ENCODE measurements at regions not wholly inside any gene's neighbourhood (a gene's known extent, or its start where the extent isn't known, plus 50 kb on each side); places are given as distances from the start of the nearest gene placed in this dataset.
"Not testable (repeated sequence)": the region's sequence is repeated elsewhere in the genome, so short reads cannot be mapped to it uniquely, and the experiment has no call there.

GRCh38 chr20:40933758-40934157 lies 94.9 kb upstream of the TOP1 start:
- DNase-seq (ENCODE audit: low spot score), result no peak

DNA sequence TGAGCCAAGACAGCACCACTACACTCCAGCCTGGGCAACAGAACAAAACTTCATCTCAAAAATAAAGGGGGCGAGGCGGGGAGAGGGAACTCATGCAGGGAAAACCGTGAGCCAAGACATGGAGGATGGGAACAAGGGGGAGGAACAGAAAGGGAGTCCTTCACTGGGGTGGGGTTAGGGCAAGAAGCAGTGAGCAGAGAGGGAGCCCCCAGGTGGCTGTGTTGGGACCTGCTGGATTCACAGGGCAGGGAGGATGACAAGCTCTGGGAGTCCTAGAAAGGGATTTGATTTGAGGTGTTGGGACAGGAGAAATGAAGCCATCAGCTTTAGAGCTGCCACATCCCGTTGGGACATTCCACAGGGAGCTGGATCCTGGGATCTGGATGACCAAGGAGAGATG lies 90.6 kb upstream of the TOP1 start:
- no peak for DNase-seq (ENCODE audit: low spot score)

DNA sequence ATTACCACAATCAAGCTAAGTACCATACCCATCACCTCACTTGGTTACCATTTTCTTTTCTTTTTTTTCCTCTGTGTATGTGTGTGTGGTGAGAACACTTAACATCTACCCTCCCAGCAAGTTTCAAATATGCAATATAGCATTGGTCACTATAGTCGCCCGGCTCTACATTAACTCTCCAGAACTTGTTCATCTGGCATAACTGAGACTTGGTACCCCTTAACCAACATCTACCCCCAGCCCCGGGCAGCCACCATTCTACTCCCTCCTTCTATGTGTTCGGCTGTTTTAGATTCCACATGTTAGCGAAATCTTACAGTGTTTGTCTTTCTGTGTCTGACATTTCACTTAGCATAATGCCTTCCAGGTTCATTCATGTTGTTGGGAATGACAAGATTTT lies 89.0 kb upstream of the TOP1 start:
- no peak for DNase-seq (ENCODE audit: low spot score)

DNA sequence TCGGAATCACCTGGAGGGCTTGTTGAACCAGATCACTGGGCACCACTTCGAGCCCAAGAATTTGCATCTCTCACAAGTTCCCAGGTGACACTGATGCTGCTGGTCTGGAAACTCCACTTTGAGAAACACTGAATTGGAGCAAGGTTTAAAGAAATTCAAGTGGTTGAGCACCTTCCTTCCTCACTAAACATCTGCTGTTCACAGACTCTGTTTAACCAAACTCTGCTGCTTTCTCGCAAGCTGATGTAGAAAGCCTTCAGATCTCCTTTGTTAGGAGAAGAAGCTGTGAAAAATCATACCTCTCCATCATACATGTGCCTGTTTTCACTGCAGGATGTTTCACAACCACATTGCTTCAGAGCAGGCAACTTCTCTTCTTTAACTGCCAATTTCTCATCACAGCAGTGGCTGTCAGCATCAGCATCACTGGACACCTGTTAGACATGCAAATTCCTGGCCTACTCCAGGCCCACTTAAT lies 87.5 kb upstream of the TOP1 start:
- DNase-seq (ENCODE audit: low spot score), result no peak

- DNase-seq (ENCODE audit: low spot score), result no peak
These were observed 86.6 kb upstream of the TOP1 start for GRCh38 chr20:40942006-40942405.

DNA sequence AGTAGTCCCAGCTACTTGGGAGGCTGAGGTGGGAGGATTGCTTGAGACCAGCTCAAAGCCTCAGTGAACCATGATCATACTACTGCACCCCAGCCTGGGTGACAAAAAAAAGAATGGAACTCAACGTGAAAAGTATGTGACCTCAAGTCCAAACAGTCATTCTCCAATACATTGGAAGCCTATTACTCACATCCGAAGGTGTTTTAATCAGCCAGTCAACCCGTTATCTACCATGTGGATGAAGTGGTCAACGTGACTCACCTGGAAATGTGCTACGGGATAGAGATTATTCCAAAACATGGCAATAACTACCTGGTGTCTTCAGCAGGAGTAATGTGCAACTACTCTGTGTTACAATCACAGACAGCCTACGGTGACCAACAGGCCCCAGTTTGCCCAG lies 85.8 kb upstream of the TOP1 start:
- no peak for DNase-seq (ENCODE audit: low spot score)

- DNase-seq (ENCODE audit: low spot score), result no peak
These were observed 85.0 kb upstream of the TOP1 start for GRCh38 chr20:40943591-40943990.

DNA sequence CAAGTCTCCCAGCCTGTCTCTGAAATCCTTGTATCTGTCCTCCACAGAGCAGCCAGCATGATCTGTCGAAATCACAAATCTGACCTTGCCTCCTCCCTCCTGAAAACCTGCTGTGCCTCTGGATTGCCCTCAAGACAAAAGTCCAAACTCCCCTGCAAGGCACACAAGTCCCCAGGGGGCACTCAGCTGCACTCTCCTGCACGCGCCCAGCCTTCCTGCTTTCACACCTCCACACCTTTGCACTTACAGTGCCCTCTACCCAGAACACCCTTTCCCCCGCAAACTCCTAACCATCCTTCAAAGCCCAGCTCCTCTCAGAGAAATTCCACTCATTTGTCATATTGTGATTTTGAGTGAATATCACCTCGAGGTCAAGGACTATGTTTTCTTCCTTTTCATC lies 83.4 kb upstream of the TOP1 start:
- DNase-seq (ENCODE audit: low spot score), result no peak

DNA sequence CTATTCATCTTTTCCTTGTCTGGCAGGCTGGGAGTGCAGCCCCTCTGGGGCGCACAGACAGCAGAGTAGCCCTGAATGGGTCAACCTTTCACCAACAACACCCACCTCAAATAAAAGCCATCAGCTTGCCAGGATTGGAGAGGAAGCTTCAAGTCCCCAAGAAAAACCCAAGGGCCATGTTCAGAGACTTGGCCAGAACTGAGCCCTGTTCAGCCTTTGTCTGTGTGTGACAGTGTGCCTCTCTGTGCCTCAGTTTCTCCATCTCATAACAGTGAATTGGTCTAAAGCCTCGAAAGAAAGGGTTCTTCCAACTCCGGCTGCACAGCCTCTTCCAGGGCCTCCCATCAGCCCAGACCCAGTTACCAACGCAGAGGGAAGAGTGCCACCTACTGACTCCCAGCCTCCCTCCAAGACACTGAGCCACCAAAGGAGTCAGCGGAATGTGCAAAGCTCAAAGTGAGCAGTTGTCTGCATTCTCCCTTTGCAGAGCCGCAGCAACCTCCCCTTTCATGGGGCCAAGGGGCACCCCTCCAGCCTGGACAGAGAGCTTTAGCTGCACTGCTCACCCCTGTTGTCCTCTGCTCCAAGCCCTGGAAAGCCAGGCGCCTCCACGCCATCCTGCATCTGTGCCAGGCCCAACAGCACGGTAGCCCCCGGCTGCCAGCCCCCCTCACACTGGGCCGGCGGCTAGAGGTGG lies 82.7 kb upstream of the TOP1 start:
- DNase-seq (ENCODE audit: low spot score), result peak; percentile 49

- DNase-seq (ENCODE audit: low spot score), result no peak
These were observed 82.2 kb upstream of the TOP1 start for GRCh38 chr20:40946451-40946850.

DNA sequence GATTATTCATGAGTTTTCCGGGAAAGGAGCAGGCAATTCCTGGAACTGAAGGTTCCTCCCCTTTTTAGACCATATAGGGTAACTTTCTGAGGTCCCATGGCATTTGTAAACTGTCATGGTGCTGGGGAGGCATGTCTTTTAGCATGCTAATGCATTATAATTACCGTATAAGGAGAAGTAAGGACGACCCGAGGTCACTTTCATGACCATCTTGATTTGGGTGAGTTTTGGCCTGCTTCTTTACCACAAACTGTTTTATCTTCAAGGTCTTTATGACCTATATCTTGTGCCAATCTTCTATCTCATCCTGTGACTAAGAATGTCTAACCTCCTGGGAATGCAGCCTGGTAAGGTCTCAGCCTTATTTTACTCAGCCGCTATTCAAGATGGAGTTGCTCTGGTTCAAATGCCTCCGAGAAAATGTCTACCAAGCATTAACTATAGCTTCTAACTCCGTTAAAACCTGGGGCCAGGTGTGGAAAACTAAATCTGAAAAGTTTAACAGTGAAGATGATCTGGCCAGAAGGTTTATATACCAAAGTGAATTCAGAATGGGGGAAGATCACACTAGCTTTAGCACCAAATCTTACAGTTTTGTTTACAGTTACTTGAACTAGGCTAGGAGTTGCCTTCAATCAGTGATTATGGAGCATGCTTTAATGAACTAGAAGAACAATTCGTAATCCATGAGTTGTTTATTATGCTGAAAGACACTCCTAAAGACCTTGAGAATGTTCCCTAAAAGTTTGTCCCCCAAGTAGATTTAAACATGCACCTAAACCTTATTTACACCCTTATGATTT lies 80.0 kb upstream of the TOP1 start:
- no peak for DNase-seq (ENCODE audit: low spot score)

DNA sequence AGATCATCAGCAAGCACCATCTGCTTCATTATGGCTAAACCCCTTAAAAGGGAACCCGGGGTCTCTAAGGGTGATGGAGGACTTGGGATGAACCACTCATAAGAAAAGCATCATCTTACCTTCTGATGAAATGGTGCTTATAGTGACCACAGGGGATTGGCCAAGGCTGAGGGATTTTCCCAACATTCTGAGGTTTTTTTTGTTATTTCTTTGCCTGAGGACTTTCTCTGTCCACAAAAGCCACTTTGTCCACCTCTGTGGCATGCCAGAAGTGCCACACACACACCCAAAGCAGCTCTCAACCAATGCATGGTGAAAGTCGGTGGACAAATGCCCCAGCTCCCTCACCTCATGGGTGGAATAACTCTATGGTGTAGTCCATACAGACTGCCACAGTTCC lies 79.3 kb upstream of the TOP1 start:
- no peak for DNase-seq (ENCODE audit: low spot score)

- DNase-seq (ENCODE audit: low spot score), result no peak
These were observed 76.5 kb upstream of the TOP1 start for GRCh38 chr20:40952136-40952535.

GRCh38 chr20:40953416-40953815 lies 75.2 kb upstream of the TOP1 start:
- DNase-seq (ENCODE audit: low spot score), result no peak

GRCh38 chr20:40953856-40954255 lies 74.8 kb upstream of the TOP1 start:
- no peak for DNase-seq (ENCODE audit: low spot score)

- no peak for DNase-seq (ENCODE audit: low spot score)
These were observed 74.0 kb upstream of the TOP1 start for GRCh38 chr20:40954521-40955165.

- no peak for DNase-seq (ENCODE audit: low spot score)
These were observed 73.3 kb upstream of the TOP1 start for GRCh38 chr20:40955326-40955725.

GRCh38 chr20:40955826-40956225 lies 72.8 kb upstream of the TOP1 start:
- not testable (repeated sequence) for DNase-seq (ENCODE audit: low spot score)

DNA sequence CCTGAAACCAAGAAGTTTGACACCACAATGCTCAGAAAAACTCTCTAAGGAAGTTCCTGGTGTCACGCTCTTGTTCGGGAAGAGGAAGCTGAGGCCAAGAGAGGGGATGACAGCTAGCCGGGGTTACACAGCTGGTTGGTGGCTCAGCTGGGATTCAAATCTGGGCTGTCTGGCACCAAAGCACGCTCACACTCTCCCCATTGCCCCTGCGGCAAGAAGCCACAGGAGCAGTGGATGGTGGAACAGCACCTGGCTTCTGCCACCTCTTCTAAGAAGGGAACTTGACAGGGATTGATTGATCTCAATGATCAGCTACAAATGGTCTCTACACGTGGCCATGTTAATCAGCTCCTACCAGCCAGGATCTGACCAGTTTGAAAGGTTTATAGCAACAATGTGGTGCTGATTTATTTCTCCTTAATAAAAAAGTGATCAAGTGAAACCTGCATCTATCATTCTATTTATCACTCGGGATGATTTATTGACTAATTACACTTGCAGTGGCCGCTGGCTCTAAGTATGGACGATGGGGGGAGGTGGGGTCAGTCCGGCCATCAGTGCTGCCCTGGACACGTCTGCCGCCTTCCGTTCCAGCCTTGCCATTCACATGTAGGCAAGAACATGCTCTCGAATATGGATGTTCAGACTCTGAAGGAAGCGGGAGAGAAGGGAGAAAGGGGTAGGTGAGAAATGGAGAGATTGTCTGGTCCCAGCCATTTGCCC lies 71.9 kb upstream of the TOP1 start:
- no peak for DNase-seq (ENCODE audit: low spot score)

DNA sequence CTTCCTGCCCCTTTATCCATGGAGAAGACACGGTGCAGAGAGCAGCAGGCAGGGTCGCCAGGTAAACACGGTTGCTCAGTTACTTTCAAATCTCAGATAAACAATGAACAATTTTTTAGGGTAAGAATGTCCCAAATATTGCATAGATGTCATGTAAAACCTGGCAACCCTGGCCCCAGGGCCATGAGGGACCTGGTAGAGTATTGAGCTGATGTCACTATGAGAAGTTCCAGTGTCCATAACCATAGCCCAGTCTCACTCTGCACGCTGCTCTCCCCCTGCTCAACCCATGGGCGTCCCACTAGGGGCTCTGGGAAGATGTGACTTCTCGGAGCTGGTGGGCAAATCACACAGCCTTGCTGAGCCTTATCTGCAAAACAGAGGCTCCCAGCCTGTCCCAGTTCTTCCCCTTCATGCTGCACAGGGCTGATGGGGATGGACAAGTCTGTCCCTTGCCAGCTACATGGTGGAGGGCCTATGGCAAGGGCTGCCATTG lies 71.3 kb upstream of the TOP1 start:
- no peak for DNase-seq (ENCODE audit: low spot score)

- no peak for DNase-seq (ENCODE audit: low spot score)
These were observed 70.0 kb upstream of the TOP1 start for GRCh38 chr20:40958598-40958997.
